Loucy (cell line): ENCODE measurements at regions not wholly inside any gene's neighbourhood (a gene's known extent, or its start where the extent isn't known, plus 50 kb on each side); places are given as distances from the start of the nearest gene placed in this dataset.

Experiments
- H2AFZ ChIP-seq: fragments of 200-600 bp; sonication (generic); 2 replicates; pipeline ENCODE4 v1.6.0; 2016; ENCODE audit warnings: antibody characterized with exemption, mild to moderate bottlenecking, low read length, moderate library complexity
- H3F3A ChIP-seq: fragments of 200-600 bp; 2 replicates; pipeline ENCODE4 v1.6.0; 2016; ENCODE audit warnings: antibody characterized with exemption, low read depth, mild to moderate bottlenecking
- H3K27me3 ChIP-seq: fragments of 200-600 bp; sonication (generic); 2 replicates; pipeline ENCODE4 v1.6.1; 2014; ENCODE audit warnings: low read length, mild to moderate bottlenecking; ENCODE audit not compliant: insufficient read depth, poor library complexity, severe bottlenecking
- H3K36me3 ChIP-seq: fragments of 200-600 bp; sonication (generic); 2 replicates; pipeline ENCODE4 v1.6.1; 2016; ENCODE audit warnings: low read length; ENCODE audit not compliant: insufficient read depth
- H3K4me1 ChIP-seq: fragments of 200-600 bp; sonication (generic); 2 replicates; pipeline ENCODE4 v1.5.1; 2014; ENCODE audit warnings: low read length, mild to moderate bottlenecking; ENCODE audit not compliant: insufficient read depth, poor library complexity, severe bottlenecking
- H3K4me2 ChIP-seq: fragments of 200-600 bp; sonication (generic); 2 replicates; pipeline ENCODE4 v1.6.0; 2014; ENCODE audit warnings: antibody characterized with exemption, low read length, low read depth, mild to moderate bottlenecking; ENCODE audit not compliant: poor library complexity, severe bottlenecking
- H3K4me3 ChIP-seq: fragments of 200-600 bp; sonication (generic); 2 replicates; pipeline ENCODE4 v1.5.1; 2014; ENCODE audit warnings: low read length, mild to moderate bottlenecking, mixed read lengths; ENCODE audit not compliant: poor library complexity, severe bottlenecking
- H3K79me2 ChIP-seq: fragments of 200-600 bp; sonication (generic); 2 replicates; pipeline ENCODE4 v1.6.1; 2014; ENCODE audit warnings: low read length; ENCODE audit not compliant: insufficient read depth
- H3K9ac ChIP-seq: fragments of 200-600 bp; sonication (generic); 2 replicates; pipeline ENCODE4 v1.6.0; 2014; ENCODE audit warnings: mild to moderate bottlenecking, low read depth, low read length, moderate library complexity; ENCODE audit not compliant: poor library complexity, severe bottlenecking
- H3K9me2 ChIP-seq: fragments of 200-600 bp; sonication (generic); replicated peaks from 2 replicates; pipeline ENCODE4 v1.6.1; 2016; ENCODE audit warnings: low read depth, low read length, mixed read lengths
- H3K9me3 ChIP-seq: fragments of 200-600 bp; sonication (generic); 2 replicates; pipeline ENCODE4 v1.6.1; 2014; ENCODE audit warnings: mild to moderate bottlenecking, antibody characterized with exemption, low read length, low read depth; ENCODE audit not compliant: insufficient read depth
- H4K20me1 ChIP-seq: fragments of 200-600 bp; sonication (generic); 2 replicates; pipeline ENCODE4 v1.6.0; 2014; ENCODE audit warnings: antibody characterized with exemption, low read length, mild to moderate bottlenecking; ENCODE audit not compliant: insufficient read depth, poor library complexity, severe bottlenecking
- EZH2phosphoT487 ChIP-seq: fragments of 200-600 bp; IDR thresholded peaks from 2 replicates; pipeline ENCODE4 v1.6.1; 2018; ENCODE audit warnings: antibody characterized with exemption, mild to moderate bottlenecking, moderate library complexity, borderline replicate concordance
- TF ChIP-seq, protein P1 (sequence below): fragments of 200-600 bp; sonication (generic); conservative IDR thresholded peaks from 2 replicates; pipeline ENCODE4 v1.5.1; 2014; ENCODE audit warnings: mild to moderate bottlenecking, antibody characterized with exemption, low read length

DNA sequence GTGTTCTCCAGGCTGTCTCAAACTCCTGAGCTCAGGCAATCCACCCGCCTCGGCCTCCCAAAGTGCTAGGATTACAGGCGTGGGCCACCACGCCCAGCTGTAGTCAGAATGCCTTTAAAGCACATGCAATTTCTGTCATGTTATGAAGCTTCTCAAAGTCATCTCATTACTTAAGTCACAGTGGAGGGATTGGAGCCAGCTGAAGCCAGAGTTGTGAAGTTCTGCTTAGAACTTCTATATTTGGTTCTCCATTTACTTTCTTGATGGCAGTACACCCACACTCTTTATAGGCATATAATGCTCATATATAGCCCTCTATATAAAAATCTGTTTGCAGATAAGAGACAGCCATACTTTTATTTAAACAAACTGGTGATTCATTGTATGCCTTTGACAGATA lies 68.8 kb upstream of the CWC22 start:
- no peaks in the 10 kb centered on the region for H3F3A ChIP-seq
- no peaks in the 10 kb centered on the region for H4K20me1 ChIP-seq
- no peaks in the 10 kb centered on the region for H3K79me2 ChIP-seq
- H3K4me2 ChIP-seq = no peak overlapping the region
- H3K4me1 ChIP-seq = no peaks in the 10 kb centered on the region
- no peak overlapping the region for H3K9ac ChIP-seq
- no peak overlapping the region for H2AFZ ChIP-seq
- no peaks in the 10 kb centered on the region for H3K9me2 ChIP-seq
- H3K27me3 ChIP-seq = no peaks in the 10 kb centered on the region
- no peaks in the 10 kb centered on the region for H3K9me3 ChIP-seq
- no peaks in the 10 kb centered on the region for H3K36me3 ChIP-seq
- no peak overlapping the region for H3K4me3 ChIP-seq
- TF ChIP-seq, protein P1, sequence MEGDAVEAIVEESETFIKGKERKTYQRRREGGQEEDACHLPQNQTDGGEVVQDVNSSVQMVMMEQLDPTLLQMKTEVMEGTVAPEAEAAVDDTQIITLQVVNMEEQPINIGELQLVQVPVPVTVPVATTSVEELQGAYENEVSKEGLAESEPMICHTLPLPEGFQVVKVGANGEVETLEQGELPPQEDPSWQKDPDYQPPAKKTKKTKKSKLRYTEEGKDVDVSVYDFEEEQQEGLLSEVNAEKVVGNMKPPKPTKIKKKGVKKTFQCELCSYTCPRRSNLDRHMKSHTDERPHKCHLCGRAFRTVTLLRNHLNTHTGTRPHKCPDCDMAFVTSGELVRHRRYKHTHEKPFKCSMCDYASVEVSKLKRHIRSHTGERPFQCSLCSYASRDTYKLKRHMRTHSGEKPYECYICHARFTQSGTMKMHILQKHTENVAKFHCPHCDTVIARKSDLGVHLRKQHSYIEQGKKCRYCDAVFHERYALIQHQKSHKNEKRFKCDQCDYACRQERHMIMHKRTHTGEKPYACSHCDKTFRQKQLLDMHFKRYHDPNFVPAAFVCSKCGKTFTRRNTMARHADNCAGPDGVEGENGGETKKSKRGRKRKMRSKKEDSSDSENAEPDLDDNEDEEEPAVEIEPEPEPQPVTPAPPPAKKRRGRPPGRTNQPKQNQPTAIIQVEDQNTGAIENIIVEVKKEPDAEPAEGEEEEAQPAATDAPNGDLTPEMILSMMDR = no peak
- TF ChIP-seq EZH2phosphoT487 = no peak

DNA sequence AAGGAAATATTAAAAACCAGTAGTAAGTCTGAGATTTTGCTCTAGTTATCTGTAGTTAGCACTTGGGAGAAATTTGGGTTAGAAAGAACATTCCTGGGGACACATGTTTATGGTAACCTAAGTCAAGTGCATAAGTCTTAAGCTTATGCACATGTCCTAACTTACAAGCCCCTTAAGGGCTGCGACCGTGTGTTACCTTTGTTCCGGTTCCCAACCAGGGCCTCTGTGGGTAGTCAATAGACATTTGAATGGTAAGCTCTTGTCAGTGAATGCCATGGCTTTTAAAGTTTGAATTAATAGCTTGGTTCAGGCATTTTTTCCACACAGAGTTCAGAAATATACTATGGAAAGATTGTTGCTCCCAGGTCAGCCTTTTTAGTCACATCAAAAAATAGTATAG lies 64.7 kb upstream of the CWC22 start:
- TF ChIP-seq EZH2phosphoT487 = no peak
- TF ChIP-seq, protein P1 = no peak
- no peak overlapping the region for H3K4me3 ChIP-seq
- no peak overlapping the region for H3K9ac ChIP-seq

DNA sequence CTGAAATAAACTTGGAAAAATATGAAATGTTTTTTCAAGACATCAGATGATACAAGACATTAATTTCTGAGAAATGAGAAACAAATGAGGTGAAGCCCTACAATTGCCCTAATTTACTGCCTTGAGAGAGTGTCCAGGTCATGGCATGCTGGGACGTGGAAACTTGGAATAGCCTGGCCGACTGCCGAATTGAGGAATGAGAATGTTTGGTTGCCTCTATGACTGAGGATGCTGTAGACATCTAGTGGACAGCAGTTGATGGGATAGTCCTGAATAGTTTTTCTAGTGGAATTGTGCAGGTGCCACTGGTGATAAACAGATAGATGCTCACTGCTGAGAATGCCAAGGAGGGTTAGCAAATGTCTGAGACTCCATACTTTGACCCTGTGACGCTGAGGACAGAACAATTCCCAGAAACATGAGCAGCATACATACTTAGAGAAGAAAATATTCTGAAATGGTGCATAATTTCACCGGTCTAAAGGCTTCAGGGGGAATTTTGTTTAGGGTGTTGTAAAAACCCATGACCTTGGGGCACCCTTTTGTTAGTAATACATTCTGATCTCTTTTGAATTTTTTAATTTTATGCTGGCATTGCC lies 56.5 kb upstream of the CWC22 start:
- Histone ChIP-seq H3K36me3 (no peaks in the 10 kb centered on the region), H2AFZ (no peak overlapping the region), H3K4me3 (no peak overlapping the region), H3K79me2 (no peaks in the 10 kb centered on the region), H3K9me3 (no peaks in the 10 kb centered on the region), H3K4me1 (no peaks in the 10 kb centered on the region), H3K27me3 (no peaks in the 10 kb centered on the region), H3F3A (no peaks in the 10 kb centered on the region), H3K9ac (no peak overlapping the region), H4K20me1 (no peaks in the 10 kb centered on the region), H3K4me2 (no peak overlapping the region), H3K9me2 (no peaks in the 10 kb centered on the region)
- TF ChIP-seq EZH2phosphoT487 = no peak
- TF ChIP-seq, protein P1 = no peak

More for the DNA sequence above, 64.7 kb upstream of the CWC22 start:
- no peaks in the 10 kb centered on the region for H3K27me3 ChIP-seq
- no peaks in the 10 kb centered on the region for H3K4me1 ChIP-seq
- H3F3A ChIP-seq = no peaks in the 10 kb centered on the region
- H3K36me3 ChIP-seq = no peaks in the 10 kb centered on the region
- H2AFZ ChIP-seq = no peak overlapping the region
- H3K4me2 ChIP-seq = no peak overlapping the region
- H3K9me2 ChIP-seq = no peaks in the 10 kb centered on the region
- H3K9me3 ChIP-seq = peaks cover 6% of the 10 kb centered on the region; the same call in 1 of the 2 replicates
- no peaks in the 10 kb centered on the region for H3K79me2 ChIP-seq
- H4K20me1 ChIP-seq = no peaks in the 10 kb centered on the region
